PC-3 (cell line): ENCODE measurements at regions not wholly inside any gene's neighbourhood (a gene's known extent, or its start where the extent isn't known, plus 50 kb on each side); places are given as distances from the start of the nearest gene placed in this dataset.
"Not testable (repeated sequence)": the region's sequence is repeated elsewhere in the genome, so short reads cannot be mapped to it uniquely, and the experiment has no call there.

Experiments
- ATAC-seq: fragments of 200-7000 bp; cut with Tn5 transposase; 2 replicates; pipeline ENCODE4 v1.9.1; 2020; ENCODE audit warnings: mild to moderate bottlenecking, moderate library complexity
- BruUV-seq: library from RNA; stranded (reverse); fragments of 400-500 nt; replicated peaks from 2 replicates; lab custom pipeline; 2021; lab: Mats Ljungman, UMichigan
- CTCF ChIA-PET: fragments of 300-600 bp; sonication (Branson Sonifier 250); formaldehyde crosslinking; loops from one replicate; lab custom pipeline; 2022; ENCODE audit warnings: antibody characterized with exemption; lab: Charles Lee
- POLR2A ChIA-PET: fragments of 300-600 bp; sonication (Branson Sonifier 250); formaldehyde crosslinking; loops from one replicate; lab custom pipeline; 2022; ENCODE audit warnings: antibody characterized with exemption; ENCODE audit not compliant: unreplicated experiment; lab: Charles Lee
- DNase-seq: peaks from one replicate; pipeline ENCODE4 v3.0.0-alpha.2; 2015
- H2AFZ ChIP-seq: fragments of 300-600 bp; sonication (generic); 2 replicates; pipeline ENCODE4 v1.6.0; 2016; ENCODE audit warnings: antibody characterized with exemption, low read length
- H3F3A ChIP-seq: fragments of 300-600 bp; sonication (generic); one replicate; pipeline ENCODE4 v1.6.0; 2017; ENCODE audit warnings: antibody characterized with exemption, low read length, control low read depth, mild to moderate bottlenecking; ENCODE audit not compliant: unreplicated experiment
- H3K27ac ChIP-seq: fragments of 300-600 bp; sonication (generic); 2 replicates; pipeline ENCODE4 v1.5.1; 2016; ENCODE audit warnings: mild to moderate bottlenecking, low read length
- H3K27me3 ChIP-seq: fragments of 300-600 bp; sonication (generic); 2 replicates; pipeline ENCODE4 v1.6.1; 2016; ENCODE audit warnings: low read length, mixed read lengths
- H3K36me3 ChIP-seq: fragments of 300-600 bp; sonication (generic); 2 replicates; pipeline ENCODE4 v1.6.1; 2016; ENCODE audit warnings: low read depth, mixed run types, low read length, mixed read lengths
- H3K4me1 ChIP-seq: fragments of 300-600 bp; sonication (generic); 2 replicates; pipeline ENCODE4 v1.5.1; 2016; ENCODE audit warnings: low read length; ENCODE audit not compliant: insufficient read depth
- H3K4me2 ChIP-seq: fragments of 300-600 bp; sonication (generic); 2 replicates; pipeline ENCODE4 v1.6.0; 2016; ENCODE audit warnings: low read length
- H3K4me3 ChIP-seq: fragments of 300-600 bp; sonication (generic); 2 replicates; pipeline ENCODE4 v1.5.1; 2016; ENCODE audit warnings: mild to moderate bottlenecking, low read length, mixed read lengths
- H3K79me2 ChIP-seq: fragments of 300-600 bp; sonication (generic); 2 replicates; pipeline ENCODE4 v1.6.1; 2017; ENCODE audit warnings: low read length, mixed read lengths
- H3K9ac ChIP-seq: fragments of 300-600 bp; sonication (generic); 2 replicates; pipeline ENCODE4 v1.6.0; 2016; ENCODE audit warnings: mild to moderate bottlenecking, low read length
- H3K9me2 ChIP-seq: fragments of 300-600 bp; sonication (generic); replicated peaks from 2 replicates; pipeline ENCODE4 v1.6.1; 2016; ENCODE audit warnings: mixed run types, low read length, mixed read lengths
- H3K9me3 ChIP-seq: fragments of 300-600 bp; sonication (generic); 2 replicates; pipeline ENCODE4 v1.6.1; 2016; ENCODE audit warnings: low read length, mixed read lengths
- H4K20me1 ChIP-seq: fragments of 300-600 bp; sonication (generic); 2 replicates; pipeline ENCODE4 v1.6.1; 2016; ENCODE audit warnings: low read length, mixed read lengths
- CTCF ChIP-seq: fragments of 300-600 bp; sonication (generic); conservative IDR thresholded peaks from 2 replicates; pipeline ENCODE4 v1.5.1; 2017; ENCODE audit warnings: antibody characterized with exemption, low read depth, mild to moderate bottlenecking, low read length
- EZH2 ChIP-seq: fragments of 300-600 bp; sonication (generic); IDR thresholded peaks from one replicate; pipeline ENCODE4 v1.6.1; 2017; ENCODE audit warnings: antibody characterized with exemption, mild to moderate bottlenecking, low read length; ENCODE audit not compliant: unreplicated experiment
- EZH2phosphoT487 ChIP-seq: fragments of 300-600 bp; sonication (generic); IDR thresholded peaks from 2 replicates; pipeline ENCODE4 v1.6.1; 2018; ENCODE audit warnings: mild to moderate bottlenecking, antibody characterized with exemption, low read length, borderline replicate concordance
- intact Hi-C: fragments of 100-400 bp; cut with micrococcal nuclease; formaldehyde crosslinking; loops from 2 replicates; pipeline ENCODE4 v1.9.0; 2023

GRCh38 chr10:21039721-21040120 lies 142.6 kb upstream of the NEBL start:
- Histone ChIP-seq H3K4me3 (no peak overlapping the region), H3K9ac (no peak overlapping the region), H2AFZ (no peak overlapping the region), H3K27ac (no peak overlapping the region), H3K4me1 (no peaks in the 10 kb centered on the region), H3K36me3 (no peaks in the 10 kb centered on the region), H3K9me2 (no peaks in the 10 kb centered on the region), H3K4me2 (no peak overlapping the region), H3K9me3 (no peaks in the 10 kb centered on the region), H3K27me3 (no peaks in the 10 kb centered on the region), H4K20me1 (no peaks in the 10 kb centered on the region), H3K79me2 (no peaks in the 10 kb centered on the region), H3F3A (no peaks in the 10 kb centered on the region)
- no peak for TF ChIP-seq CTCF
- no peak for TF ChIP-seq EZH2
- TF ChIP-seq EZH2phosphoT487, result no peak
- POLR2A ChIA-PET, result no interaction called here
- no peak for DNase-seq
- CTCF ChIA-PET, result no interaction called here
- no peak for ATAC-seq
- BruUV-seq, result no TSS peak
- intact Hi-C loops, result no loop called here

GRCh38 chr10:21036757-21037156 lies 139.6 kb upstream of the NEBL start:
- intact Hi-C loops, result no loop called here
- CTCF ChIA-PET, result no interaction called here

GRCh38 chr10:21034770-21035169 lies 137.7 kb upstream of the NEBL start:
- BruUV-seq, H3K79me2 ChIP-seq, ATAC-seq, CTCF ChIA-PET, H3K4me2 ChIP-seq, H3K27ac ChIP-seq, H3K27me3 ChIP-seq, H3K9me3 ChIP-seq, H3F3A ChIP-seq, H2AFZ ChIP-seq, intact Hi-C loops, DNase-seq, H3K4me3 ChIP-seq, H3K9ac ChIP-seq, H3K36me3 ChIP-seq, H4K20me1 ChIP-seq, H3K9me2 ChIP-seq, H3K4me1 ChIP-seq: not testable (repeated sequence)
- POLR2A ChIA-PET, result interaction anchor here (0.6 kb wide), 1 partner anchor 23 kb away, joined by 3 read pairs; no protein-coding TSS in a partner anchor

More at GRCh38 chr10:21036757-21037156, 139.6 kb upstream of the NEBL start:
- no peaks in the 10 kb centered on the region for H3K27me3 ChIP-seq
- no peak for ATAC-seq
- no peaks in the 10 kb centered on the region for H3K9me3 ChIP-seq
- no peaks in the 10 kb centered on the region for H3F3A ChIP-seq
- H3K4me2 ChIP-seq, result no peak overlapping the region
- no peak overlapping the region for H3K27ac ChIP-seq
- TF ChIP-seq EZH2, result no peak
- TF ChIP-seq EZH2phosphoT487, result no peak
- no peak overlapping the region for H3K4me3 ChIP-seq
- no peaks in the 10 kb centered on the region for H4K20me1 ChIP-seq
- no peak overlapping the region for H3K9ac ChIP-seq
- H3K36me3 ChIP-seq, result no peaks in the 10 kb centered on the region
- DNase-seq, result no peak
- no peaks in the 10 kb centered on the region for H3K79me2 ChIP-seq
- H3K9me2 ChIP-seq, result no peaks in the 10 kb centered on the region
- H2AFZ ChIP-seq, result no peak overlapping the region
- H3K4me1 ChIP-seq, result no peaks in the 10 kb centered on the region
- POLR2A ChIA-PET, result no interaction called here
- no TSS peak for BruUV-seq

- Histone ChIP-seq H4K20me1 (no peaks in the 10 kb centered on the region), H3K79me2 (no peaks in the 10 kb centered on the region), H3K4me2 (no peak overlapping the region), H2AFZ (no peak overlapping the region), H3K36me3 (no peaks in the 10 kb centered on the region), H3K9me3 (no peaks in the 10 kb centered on the region), H3F3A (no peaks in the 10 kb centered on the region), H3K9ac (no peak overlapping the region), H3K27me3 (no peaks in the 10 kb centered on the region), H3K9me2 (no peaks in the 10 kb centered on the region), H3K4me1 (peaks cover 6% of the 10 kb centered on the region; the same call in 1 of the 2 replicates), H3K27ac (no peak overlapping the region), H3K4me3 (no peak overlapping the region)
- CTCF ChIA-PET, result no interaction called here
- BruUV-seq, result no TSS peak
- POLR2A ChIA-PET, result no interaction called here
- DNase-seq, result no peak
- TF ChIP-seq EZH2phosphoT487 (no peak), EZH2 (no peak), CTCF (no peak)
- no peak for ATAC-seq
- intact Hi-C loops, result no loop called here
Measured at GRCh38 chr10:21034241-21034640, 137.1 kb upstream of the NEBL start.
